ENCODE measurements at regions not wholly inside any gene's neighbourhood (a gene's known extent, or its start where the extent isn't known, plus 50 kb on each side); places are given as distances from the start of the nearest gene placed in this dataset.

DNA sequence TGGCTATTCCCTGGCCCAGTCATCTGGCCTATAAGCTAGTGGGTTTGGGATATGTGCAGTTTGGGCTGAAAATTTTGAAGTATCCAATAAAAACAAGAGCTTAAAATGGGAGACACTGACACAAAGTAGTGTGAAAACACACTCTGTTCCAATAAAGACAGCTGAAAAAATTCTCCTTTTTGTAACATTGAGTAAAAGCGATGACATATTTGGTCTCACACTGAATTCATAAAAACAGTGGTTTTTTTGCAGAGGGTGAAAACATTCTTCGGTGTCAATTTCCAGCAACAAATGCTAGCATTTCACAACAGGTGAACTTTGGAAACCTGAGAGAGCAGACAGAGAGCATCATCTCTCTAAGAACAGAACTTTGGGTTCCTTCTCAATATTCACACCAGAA, 142.2 kb downstream of the OSR1 start:
- TF ChIP-seq, protein P1, sequence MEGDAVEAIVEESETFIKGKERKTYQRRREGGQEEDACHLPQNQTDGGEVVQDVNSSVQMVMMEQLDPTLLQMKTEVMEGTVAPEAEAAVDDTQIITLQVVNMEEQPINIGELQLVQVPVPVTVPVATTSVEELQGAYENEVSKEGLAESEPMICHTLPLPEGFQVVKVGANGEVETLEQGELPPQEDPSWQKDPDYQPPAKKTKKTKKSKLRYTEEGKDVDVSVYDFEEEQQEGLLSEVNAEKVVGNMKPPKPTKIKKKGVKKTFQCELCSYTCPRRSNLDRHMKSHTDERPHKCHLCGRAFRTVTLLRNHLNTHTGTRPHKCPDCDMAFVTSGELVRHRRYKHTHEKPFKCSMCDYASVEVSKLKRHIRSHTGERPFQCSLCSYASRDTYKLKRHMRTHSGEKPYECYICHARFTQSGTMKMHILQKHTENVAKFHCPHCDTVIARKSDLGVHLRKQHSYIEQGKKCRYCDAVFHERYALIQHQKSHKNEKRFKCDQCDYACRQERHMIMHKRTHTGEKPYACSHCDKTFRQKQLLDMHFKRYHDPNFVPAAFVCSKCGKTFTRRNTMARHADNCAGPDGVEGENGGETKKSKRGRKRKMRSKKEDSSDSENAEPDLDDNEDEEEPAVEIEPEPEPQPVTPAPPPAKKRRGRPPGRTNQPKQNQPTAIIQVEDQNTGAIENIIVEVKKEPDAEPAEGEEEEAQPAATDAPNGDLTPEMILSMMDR (IDR thresholded peaks at IDR 0.05): no peak
- TF ChIP-seq EP300 (IDR thresholded peaks at IDR 0.05) (no peak), POLR2A (IDR thresholded peaks at IDR 0.05) (no peak)
- no peaks in the 10 kb centered on the region for H3K9me3 ChIP-seq
- no peak overlapping the region for H3K27ac ChIP-seq
- DNase-seq: no peak
- H3K36me3 ChIP-seq: no peaks in the 10 kb centered on the region
- intact Hi-C loops (cut with DNase I): no loop called here
- no peak overlapping the region for H3K4me3 ChIP-seq
- WGBS, 3 donors: 62 to 73% (median 62%) methylated on average over 2 of the region's 2 CpGs
- H3K27me3 ChIP-seq: no peaks in the 10 kb centered on the region
- H3K4me1 ChIP-seq (ENCODE audit: insufficient read depth): peaks cover 5% of the 10 kb centered on the region

DNA sequence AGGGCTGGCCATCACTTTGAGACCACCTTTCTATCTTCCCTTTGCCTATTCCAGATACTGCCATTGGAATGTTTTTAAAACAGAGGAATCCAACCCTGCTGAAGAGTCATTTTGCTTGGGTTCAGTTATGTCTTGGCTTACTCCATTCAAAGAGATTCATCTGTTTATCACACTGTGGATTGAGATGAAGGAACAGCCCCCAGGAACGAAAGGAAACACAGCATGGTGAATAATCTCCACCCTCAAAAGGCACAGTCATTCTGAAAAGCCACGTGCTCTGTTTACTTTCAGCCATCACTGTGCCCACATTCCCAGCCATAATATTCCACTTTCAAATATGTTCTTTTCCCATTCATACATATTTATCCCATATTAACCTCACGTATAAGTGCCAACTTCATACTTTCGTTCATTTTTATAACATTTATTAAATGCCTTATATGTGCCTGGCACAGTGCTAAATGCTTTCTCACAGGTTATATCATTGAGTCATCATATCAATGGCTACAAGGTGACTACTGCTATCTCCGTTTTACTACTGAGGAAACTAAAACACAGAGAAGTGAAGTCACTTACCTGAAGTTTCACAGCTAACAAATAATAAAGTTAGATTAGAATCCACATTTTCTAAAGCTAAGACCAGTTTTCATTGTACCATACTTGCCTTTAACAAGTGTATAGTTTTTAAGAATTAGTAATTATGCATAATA, 143.6 kb downstream of the OSR1 start:
- 64 to 87% (median 71%) methylated on average over 5 of the region's 5 CpGs for WGBS, 3 donors
- intact Hi-C loops (cut with DNase I): no loop called here
- no peaks in the 10 kb centered on the region for H3K36me3 ChIP-seq
- H3K9me3 ChIP-seq: no peaks in the 10 kb centered on the region
- DNase-seq: no peak
- no peak overlapping the region for H3K4me3 ChIP-seq
- no peaks in the 10 kb centered on the region for H3K27me3 ChIP-seq
- H3K27ac ChIP-seq: no peak overlapping the region
- TF ChIP-seq EP300 (IDR thresholded peaks at IDR 0.05) (no peak), POLR2A (IDR thresholded peaks at IDR 0.05) (no peak)
- TF ChIP-seq, protein P1 (IDR thresholded peaks at IDR 0.05): no peak
- H3K4me1 ChIP-seq (ENCODE audit: insufficient read depth): peaks cover 5% of the 10 kb centered on the region

DNA sequence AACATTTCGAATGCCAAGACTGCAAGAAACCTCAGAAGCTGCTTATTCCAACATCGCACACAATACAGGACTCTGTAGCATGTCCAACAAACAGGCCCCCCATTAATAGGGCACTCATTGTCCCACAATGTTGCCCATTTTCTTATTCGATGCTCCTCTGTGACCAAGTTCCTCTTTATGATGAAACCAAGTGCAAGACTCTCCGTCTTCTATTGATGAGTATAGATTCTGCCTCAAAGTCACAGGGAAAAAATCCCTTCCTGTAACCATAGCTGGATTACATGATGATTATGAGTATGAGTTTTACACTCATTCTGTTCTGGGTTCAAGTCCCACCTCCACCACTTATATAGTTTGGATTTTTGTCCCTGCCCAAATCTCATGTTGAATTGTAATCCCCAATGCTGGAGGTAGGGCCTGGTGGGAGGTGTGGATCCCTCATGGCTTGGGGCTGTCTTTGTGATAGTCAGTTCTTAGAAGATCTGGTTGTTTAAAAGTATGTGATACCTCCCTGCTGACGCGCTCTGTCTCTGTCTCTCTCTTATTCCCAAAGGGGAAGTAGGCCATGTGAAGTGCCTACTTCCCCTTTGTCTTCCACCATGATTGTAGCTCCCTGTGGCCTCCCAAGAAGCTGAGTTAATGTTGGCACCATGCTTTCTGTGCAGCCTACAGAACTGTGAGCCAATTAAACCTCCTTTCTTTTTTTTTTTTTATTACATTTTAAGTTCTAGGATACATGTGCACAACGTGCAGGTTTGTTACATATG, 148.7 kb downstream of the OSR1 start:
- H3K9me3 ChIP-seq: no peaks in the 10 kb centered on the region
- intact Hi-C loops (cut with DNase I): no loop called here
- no peak overlapping the region for H3K4me3 ChIP-seq
- no peaks in the 10 kb centered on the region for H3K36me3 ChIP-seq
- TF ChIP-seq, protein P1 (IDR thresholded peaks at IDR 0.05): no peak
- TF ChIP-seq EP300 (IDR thresholded peaks at IDR 0.05): no peak
- no peaks in the 10 kb centered on the region for H3K27me3 ChIP-seq
- no peak for DNase-seq
- peaks cover 6% of the 10 kb centered on the region for H3K4me1 ChIP-seq (ENCODE audit: insufficient read depth)
- 83 to 89% (median 87%) methylated on average over 7 of the region's 7 CpGs for WGBS, 3 donors
- no peak overlapping the region for H3K27ac ChIP-seq

DNA sequence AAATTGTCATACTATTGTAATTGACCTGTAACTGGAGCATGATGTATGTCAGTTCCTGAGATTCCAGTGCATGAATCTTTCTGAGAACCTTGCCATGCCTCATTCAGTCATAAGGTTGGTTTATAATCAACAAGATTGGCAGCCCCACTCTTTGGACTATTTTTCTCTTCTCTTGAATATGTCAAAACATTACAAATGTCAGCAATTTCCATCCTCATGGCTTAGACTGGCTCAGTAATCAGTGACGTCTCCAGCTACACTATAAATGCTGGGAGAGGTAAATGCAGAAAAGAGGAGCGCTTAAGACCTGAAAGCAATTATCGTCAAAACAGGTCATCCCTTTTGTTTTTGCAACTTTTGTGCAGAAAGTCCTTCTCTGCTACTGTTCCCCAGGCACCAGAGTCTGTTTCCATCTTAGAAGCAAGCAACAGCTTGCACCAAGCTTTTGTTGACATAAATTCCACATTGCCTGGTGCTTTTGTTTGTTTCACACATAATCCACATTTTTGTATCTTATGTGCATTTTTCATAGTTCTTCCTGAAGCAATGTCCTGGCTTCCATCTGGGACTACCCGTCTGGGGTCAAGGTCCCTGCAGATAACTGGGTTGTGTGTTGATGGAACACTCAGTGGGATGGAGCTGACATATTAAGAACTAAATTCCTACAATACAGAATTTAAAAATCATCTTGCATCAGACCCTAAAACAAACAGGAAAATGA, 149.8 kb downstream of the OSR1 start:
- no peak for TF ChIP-seq POLR2A (IDR thresholded peaks at IDR 0.05)
- TF ChIP-seq EP300 (IDR thresholded peaks at IDR 0.05): no peak
- TF ChIP-seq, protein P1 (IDR thresholded peaks at IDR 0.05): no peak
- DNase-seq: no peak
- intact Hi-C loops (cut with DNase I): no loop called here
- no peaks in the 10 kb centered on the region for H3K9me3 ChIP-seq
- no peak overlapping the region for H3K27ac ChIP-seq
- H3K27me3 ChIP-seq: no peaks in the 10 kb centered on the region
- H3K4me1 ChIP-seq (ENCODE audit: insufficient read depth): peaks cover 4% of the 10 kb centered on the region
- H3K36me3 ChIP-seq: no peaks in the 10 kb centered on the region
- H3K4me3 ChIP-seq: no peak overlapping the region
- WGBS, 3 donors: 19 to 38% (median 24%) methylated on average over 4 of the region's 4 CpGs

Data from ovary (tissue), 7 donors.